ENCODE measurements at regions not wholly inside any gene's neighbourhood (a gene's known extent, or its start where the extent isn't known, plus 50 kb on each side); places are given as distances from the start of the nearest gene placed in this dataset.

DNA sequence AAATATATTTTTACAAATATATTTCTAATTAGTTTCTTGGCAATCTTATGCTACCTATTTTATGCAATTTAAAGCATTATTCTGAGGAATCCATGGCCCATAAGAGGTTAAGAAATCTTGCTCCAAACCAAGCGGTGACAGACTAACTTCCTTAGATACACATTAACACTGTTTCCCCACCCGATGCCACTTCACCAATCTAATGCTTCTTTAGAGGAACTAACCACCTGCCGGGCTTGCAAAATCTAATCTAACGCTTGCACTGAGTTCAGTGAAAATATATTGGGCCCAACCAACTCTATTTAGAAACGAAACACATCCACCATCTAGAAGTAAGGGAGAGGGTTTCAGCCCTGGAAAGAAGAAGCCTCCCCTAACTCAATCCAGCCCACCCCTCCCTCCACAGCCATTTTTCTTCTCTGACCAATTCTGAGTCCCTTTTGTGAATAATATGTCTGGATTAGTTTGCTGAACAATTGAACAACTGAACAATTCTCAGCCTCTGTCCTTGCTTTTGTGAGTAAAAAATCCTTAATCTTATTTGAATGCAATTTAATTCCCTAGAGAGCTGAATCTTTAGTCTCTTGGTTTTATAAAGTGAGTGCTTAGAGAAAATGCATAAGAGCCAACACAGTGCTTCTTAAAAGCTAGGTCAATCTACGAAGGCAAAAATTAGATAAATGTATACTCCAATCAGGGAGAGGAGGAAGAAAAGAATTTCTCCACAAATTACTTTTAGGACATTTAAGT lies 150.4 kb upstream of the ADAMTS9 start:
- no peak overlapping the region for H3K4me3 Mint-ChIP-seq
- H3K4me1 ChIP-seq (ENCODE audit: control insufficient read depth, insufficient read depth, low read length), result peaks cover 10% of the 10 kb centered on the region
- H3K9me3 Mint-ChIP-seq, result no peaks in the 10 kb centered on the region
- H3K4me1 Mint-ChIP-seq, result peaks cover 17% of the 10 kb centered on the region
- H3K4me3 ChIP-seq (ENCODE audit: low read length), result no peak overlapping the region
- no peaks in the 10 kb centered on the region for H3K27me3 Mint-ChIP-seq (ENCODE audit: insufficient read depth)
- no peak overlapping the region for H3K27ac ChIP-seq (ENCODE audit: low read depth, low read length)
- H3K36me3 ChIP-seq (ENCODE audit: control insufficient read depth, insufficient read depth, low read length), result no peaks in the 10 kb centered on the region
- H3K36me3 Mint-ChIP-seq (ENCODE audit: low read depth), result no peaks in the 10 kb centered on the region
- H3K27me3 ChIP-seq (ENCODE audit: control insufficient read depth, insufficient read depth, low read length, poor library complexity, severe bottlenecking), result no peaks in the 10 kb centered on the region
- no peak overlapping the region for H3K27ac Mint-ChIP-seq
- DNase-seq, result no peak
- TF ChIP-seq, protein P1, sequence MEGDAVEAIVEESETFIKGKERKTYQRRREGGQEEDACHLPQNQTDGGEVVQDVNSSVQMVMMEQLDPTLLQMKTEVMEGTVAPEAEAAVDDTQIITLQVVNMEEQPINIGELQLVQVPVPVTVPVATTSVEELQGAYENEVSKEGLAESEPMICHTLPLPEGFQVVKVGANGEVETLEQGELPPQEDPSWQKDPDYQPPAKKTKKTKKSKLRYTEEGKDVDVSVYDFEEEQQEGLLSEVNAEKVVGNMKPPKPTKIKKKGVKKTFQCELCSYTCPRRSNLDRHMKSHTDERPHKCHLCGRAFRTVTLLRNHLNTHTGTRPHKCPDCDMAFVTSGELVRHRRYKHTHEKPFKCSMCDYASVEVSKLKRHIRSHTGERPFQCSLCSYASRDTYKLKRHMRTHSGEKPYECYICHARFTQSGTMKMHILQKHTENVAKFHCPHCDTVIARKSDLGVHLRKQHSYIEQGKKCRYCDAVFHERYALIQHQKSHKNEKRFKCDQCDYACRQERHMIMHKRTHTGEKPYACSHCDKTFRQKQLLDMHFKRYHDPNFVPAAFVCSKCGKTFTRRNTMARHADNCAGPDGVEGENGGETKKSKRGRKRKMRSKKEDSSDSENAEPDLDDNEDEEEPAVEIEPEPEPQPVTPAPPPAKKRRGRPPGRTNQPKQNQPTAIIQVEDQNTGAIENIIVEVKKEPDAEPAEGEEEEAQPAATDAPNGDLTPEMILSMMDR (conservative IDR thresholded peaks at IDR 0.05), result no peak
- 79% methylated on average over 6 of the region's 6 CpGs; no CpG with 5 or more reads in 1 of the 2 experiments for WGBS, 2 experiments (ENCODE audit: insufficient coverage in 1 of 2, insufficient read length in 1 of 2)
- H3K9me3 ChIP-seq (ENCODE audit: control insufficient read depth, low read length), result no peaks in the 10 kb centered on the region
- H3K9ac ChIP-seq (ENCODE audit: extremely low read depth, low read length, poor library complexity, severe bottlenecking), result no peak overlapping the region

DNA sequence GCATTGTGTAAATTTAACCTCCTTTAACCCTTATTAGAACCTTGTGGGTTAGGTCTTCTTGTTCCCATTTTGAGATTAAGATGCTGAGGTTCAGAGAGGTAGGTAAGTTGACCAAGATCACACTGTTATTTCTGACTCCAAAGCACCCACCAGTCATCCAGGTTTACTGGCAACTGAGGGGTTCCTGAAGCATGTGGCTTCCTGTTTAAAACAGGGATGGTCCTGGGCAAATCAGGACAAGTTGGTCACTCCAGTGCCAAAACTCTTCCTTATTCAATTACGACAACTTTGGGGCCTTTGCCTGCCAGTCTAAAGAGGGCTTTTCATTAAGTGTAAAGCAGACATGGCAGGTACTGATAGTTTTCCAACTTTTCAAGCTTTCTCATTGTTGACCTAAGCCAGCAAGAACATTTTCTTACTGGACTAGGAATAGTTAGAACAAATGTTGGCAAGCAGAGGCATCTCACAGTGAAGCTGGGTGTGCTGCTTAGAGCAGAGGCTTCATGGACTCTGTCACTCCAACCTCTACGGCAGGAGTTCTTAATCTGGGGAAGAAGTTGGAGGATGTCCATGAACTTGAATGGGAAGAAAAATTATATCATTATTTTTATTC lies 149.4 kb upstream of the ADAMTS9 start:
- 100% methylated on average over 1 to 2 of the region's 2 CpGs for WGBS, 2 experiments (ENCODE audit: insufficient coverage in 1 of 2, insufficient read length in 1 of 2)

DNA sequence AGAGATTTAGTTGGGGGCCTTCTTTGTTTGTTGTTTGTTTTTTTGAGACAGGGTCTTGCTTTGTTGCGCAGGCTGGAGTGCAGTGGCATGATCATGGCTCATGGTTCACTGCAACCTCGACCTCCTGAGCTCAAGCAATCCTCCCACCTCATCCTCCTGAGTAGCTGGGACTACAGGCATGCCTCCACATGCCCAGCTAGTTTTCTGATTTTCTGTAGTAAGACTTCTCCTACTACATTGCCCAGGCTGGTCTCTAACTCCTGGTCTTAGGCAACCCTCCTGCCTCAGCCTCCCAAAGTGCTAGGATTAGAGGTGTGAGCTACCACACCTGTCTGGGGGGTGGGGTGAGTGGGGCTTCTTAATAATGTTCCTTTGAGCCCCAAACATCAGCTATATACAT lies 148.3 kb upstream of the ADAMTS9 start:
- Mint-ChIP-seq H3K4me3 (no peak overlapping the region), H3K27ac (no peak overlapping the region), H3K36me3 (ENCODE audit: low read depth) (no peaks in the 10 kb centered on the region), H3K27me3 (ENCODE audit: insufficient read depth) (no peaks in the 10 kb centered on the region), H3K9me3 (no peaks in the 10 kb centered on the region), H3K4me1 (peaks cover 20% of the 10 kb centered on the region)
- peaks cover 10% of the 10 kb centered on the region for H3K4me1 ChIP-seq (ENCODE audit: control insufficient read depth, insufficient read depth, low read length)
- no peaks in the 10 kb centered on the region for H3K9me3 ChIP-seq (ENCODE audit: control insufficient read depth, low read length)
- H3K27ac ChIP-seq (ENCODE audit: low read depth, low read length), result no peak overlapping the region
- no peak overlapping the region for H3K9ac ChIP-seq (ENCODE audit: extremely low read depth, low read length, poor library complexity, severe bottlenecking)
- no peaks in the 10 kb centered on the region for H3K36me3 ChIP-seq (ENCODE audit: control insufficient read depth, insufficient read depth, low read length)
- no peak for DNase-seq
- H3K4me3 ChIP-seq (ENCODE audit: low read length), result no peak overlapping the region
- no peaks in the 10 kb centered on the region for H3K27me3 ChIP-seq (ENCODE audit: control insufficient read depth, insufficient read depth, low read length, poor library complexity, severe bottlenecking)
- TF ChIP-seq, protein P1 (conservative IDR thresholded peaks at IDR 0.05), result no peak
- 85 to 96% methylated on average over 2 of the region's 2 CpGs for WGBS, 2 experiments (ENCODE audit: insufficient coverage in 1 of 2, insufficient read length in 1 of 2)

More for the DNA sequence above, 149.4 kb upstream of the ADAMTS9 start:
- no peaks in the 10 kb centered on the region for H3K27me3 ChIP-seq (ENCODE audit: control insufficient read depth, insufficient read depth, low read length, poor library complexity, severe bottlenecking)
- no peak overlapping the region for H3K9ac ChIP-seq (ENCODE audit: extremely low read depth, low read length, poor library complexity, severe bottlenecking)
- no peak overlapping the region for H3K27ac ChIP-seq (ENCODE audit: low read depth, low read length)
- H3K4me1 ChIP-seq (ENCODE audit: control insufficient read depth, insufficient read depth, low read length), result peaks cover 10% of the 10 kb centered on the region
- no peak for DNase-seq
- Mint-ChIP-seq H3K27ac (no peak overlapping the region), H3K4me1 (peaks cover 17% of the 10 kb centered on the region), H3K36me3 (ENCODE audit: low read depth) (no peaks in the 10 kb centered on the region), H3K4me3 (no peak overlapping the region), H3K27me3 (ENCODE audit: insufficient read depth) (no peaks in the 10 kb centered on the region), H3K9me3 (no peaks in the 10 kb centered on the region)
- TF ChIP-seq, protein P1 (conservative IDR thresholded peaks at IDR 0.05), result no peak
- H3K36me3 ChIP-seq (ENCODE audit: control insufficient read depth, insufficient read depth, low read length), result no peaks in the 10 kb centered on the region
- H3K4me3 ChIP-seq (ENCODE audit: low read length), result no peak overlapping the region
- no peaks in the 10 kb centered on the region for H3K9me3 ChIP-seq (ENCODE audit: control insufficient read depth, low read length)

All from endodermal cell (in vitro differentiated cells).